GM12873 (cell line): ENCODE measurements at regions not wholly inside any gene's neighbourhood (a gene's known extent, or its start where the extent isn't known, plus 50 kb on each side); places are given as distances from the start of the nearest gene placed in this dataset.

Experiments
- TF ChIP-seq, protein P1 (sequence below): IDR thresholded peaks from 2 replicates; pipeline ENCODE4 v1.5.1; 2012; ENCODE audit warnings: low read depth, mild to moderate bottlenecking, moderate library complexity, low read length, control low read depth; ENCODE audit not compliant: insufficient read depth; ENCODE audit errors: missing control alignments

DNA sequence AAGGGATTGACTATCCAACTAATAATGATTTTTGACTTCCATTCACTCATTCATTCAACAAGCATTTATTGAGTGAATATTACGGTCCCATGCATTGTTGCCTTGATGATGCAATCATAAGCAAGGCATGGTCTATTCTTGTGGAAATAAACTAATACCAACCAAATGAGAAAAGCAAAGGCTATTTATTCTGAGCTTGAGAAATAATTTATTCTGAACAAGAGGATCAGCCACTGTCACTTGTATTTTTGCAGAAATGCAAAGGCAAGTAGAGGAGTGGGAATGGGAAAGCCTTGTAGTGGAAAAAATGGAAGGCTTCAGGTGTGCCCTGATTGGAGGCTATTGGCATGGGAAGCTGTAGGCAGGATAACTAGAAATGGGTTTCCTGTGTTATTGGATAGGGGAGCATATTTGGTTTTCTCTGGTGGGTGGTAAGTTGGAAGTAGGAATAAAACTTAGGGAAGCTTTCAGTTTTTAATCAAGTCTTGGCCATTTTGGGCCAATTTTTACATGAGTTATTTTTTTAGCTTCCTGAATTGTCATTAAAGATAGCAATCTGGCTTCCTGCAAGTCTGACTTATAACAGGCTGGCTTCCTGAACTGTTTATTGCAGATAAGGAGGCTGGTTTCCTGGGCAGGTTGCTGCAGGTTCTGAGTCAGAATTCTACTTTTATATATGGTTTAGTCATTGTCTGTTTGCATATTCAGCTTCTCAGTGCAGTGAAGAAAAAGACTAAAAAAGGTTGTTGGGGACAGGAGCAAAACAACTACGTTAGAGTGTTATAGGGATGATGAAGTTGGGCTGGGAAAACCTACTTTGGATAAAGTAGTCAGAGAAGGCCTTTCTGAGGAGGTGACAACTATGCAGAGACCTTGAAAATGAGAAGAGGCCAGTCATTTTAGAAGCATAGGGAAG is 106.7 kb downstream of the APIP start:
- TF ChIP-seq, protein P1, sequence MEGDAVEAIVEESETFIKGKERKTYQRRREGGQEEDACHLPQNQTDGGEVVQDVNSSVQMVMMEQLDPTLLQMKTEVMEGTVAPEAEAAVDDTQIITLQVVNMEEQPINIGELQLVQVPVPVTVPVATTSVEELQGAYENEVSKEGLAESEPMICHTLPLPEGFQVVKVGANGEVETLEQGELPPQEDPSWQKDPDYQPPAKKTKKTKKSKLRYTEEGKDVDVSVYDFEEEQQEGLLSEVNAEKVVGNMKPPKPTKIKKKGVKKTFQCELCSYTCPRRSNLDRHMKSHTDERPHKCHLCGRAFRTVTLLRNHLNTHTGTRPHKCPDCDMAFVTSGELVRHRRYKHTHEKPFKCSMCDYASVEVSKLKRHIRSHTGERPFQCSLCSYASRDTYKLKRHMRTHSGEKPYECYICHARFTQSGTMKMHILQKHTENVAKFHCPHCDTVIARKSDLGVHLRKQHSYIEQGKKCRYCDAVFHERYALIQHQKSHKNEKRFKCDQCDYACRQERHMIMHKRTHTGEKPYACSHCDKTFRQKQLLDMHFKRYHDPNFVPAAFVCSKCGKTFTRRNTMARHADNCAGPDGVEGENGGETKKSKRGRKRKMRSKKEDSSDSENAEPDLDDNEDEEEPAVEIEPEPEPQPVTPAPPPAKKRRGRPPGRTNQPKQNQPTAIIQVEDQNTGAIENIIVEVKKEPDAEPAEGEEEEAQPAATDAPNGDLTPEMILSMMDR: no peak

DNA sequence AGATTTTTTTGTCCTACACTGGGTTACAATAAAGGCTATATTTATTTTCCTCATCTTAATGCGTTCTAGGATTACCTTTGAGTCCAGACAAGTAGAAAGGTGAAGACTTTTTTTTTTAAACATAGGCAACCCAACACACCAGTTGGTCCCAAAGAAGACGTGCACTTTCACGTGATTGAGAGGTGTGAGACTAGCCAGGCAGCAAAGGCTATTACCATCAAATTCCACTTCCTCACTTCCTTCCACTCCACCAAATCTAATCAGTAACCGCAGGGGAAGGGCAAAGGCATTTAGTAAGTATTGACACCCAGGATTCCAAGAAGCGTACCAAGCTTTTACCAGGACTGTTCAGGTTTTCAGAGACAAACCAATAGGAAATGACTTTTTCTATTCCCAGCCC is 109.3 kb downstream of the APIP start:
- TF ChIP-seq, protein P1: no peak

DNA sequence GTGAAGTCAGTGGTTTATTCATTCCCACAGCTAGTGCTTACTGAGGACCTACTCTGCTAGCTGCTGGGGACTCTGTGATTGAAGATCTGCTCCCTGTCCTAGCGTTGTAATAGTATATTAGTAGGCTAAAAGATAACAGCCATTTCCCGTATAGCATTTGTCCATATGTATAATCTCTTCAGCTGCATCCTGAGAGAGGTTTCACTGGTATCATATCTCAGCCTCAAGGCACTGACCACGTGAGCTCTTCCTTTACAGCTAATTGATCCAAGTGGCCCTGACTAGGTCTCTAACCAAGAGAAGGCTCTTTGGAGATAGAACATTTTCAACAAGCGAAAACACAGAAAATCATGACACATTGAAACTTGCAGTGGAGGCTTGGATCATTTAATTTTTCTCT is 110.2 kb downstream of the APIP start:
- TF ChIP-seq, protein P1: no peak

DNA sequence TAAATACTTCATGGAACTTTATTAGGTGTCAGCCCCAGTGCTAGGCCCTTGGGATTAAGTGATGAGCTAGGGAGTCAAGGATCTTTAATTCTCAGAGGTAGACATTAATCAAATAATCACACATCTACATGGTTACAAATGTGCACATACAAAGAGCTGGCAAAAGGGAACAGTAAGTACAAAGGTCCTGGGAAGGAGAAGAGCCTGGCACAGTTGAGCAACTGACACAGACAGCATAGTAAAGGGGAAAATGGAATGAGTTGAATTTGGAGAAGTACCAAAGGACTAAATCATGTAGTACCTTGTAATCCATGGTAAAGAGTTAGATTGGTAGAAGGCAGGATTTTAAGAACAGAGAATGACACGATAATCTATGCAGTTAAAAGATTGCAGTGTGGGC is 116.3 kb downstream of the APIP start:
- TF ChIP-seq, protein P1: no peak

DNA sequence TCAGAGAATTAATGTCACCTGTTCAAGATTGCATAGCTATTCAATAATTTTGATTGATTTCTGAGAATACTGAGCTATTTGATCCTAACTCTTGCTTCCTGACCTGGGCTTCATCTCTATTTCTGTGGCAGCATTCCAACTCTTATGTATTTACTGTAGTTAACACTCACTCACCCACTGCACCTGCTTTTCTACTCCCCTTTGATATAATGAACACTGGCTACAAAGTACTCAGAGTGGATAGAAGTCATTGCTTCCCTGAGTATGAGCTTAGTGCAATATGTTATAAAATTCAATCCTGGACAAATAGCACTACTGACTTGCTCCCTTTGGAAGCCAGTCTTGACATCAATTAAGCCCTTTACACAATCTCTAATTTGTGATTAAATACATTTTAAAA is 117.2 kb downstream of the APIP start:
- TF ChIP-seq, protein P1: no peak

DNA sequence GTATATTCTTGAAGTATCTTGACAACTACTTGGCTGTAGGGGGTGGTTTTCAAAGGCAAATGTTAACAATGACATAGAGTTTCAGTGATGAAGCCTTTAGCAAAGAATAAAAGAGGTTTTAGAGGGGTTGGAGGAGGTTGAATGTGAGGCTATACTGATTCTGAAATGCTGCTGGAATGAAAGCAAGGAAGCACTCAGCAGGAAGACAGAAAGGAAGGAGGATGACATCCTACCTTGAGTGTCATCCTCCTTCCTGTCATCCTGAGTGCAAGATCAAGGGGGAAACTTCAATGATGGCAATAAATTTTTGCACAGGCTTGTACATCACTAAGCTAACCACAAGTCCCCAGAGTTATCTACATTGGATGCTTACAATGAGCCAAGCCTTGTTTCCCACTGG is 120.5 kb downstream of the APIP start:
- TF ChIP-seq, protein P1: no peak

DNA sequence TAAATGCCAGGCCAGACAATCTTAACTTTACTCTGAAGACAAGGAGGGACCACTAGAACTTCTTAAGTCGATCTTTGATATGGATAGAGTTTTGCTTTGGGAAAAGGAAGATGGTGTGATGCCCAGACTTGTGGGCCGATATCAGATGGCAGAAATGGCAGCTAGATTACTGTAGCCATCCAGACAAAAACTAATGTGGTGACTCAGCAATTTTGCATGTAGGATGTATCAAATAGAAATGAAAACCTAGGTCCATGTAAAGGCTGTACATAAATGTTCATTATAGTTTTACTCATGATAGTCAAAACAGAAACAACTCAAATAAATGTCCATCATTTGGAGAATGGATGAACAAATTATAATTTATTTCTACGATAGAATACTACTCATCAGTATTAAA is 121.5 kb downstream of the APIP start:
- TF ChIP-seq, protein P1: no peak
